HCT116 (cell line): ENCODE measurements at regions not wholly inside any gene's neighbourhood (a gene's known extent, or its start where the extent isn't known, plus 50 kb on each side); places are given as distances from the start of the nearest gene placed in this dataset.

ENCODE experiments used
- ATAC-seq: fragments of 200-7000 bp; cut with Tn5 transposase; 2 replicates; pipeline ENCODE4 v1.9.1; 2020; ENCODE audit warnings: mild to moderate bottlenecking, moderate library complexity
- BruUV-seq: library from RNA; stranded (reverse); fragments of 400-500 nt; replicated peaks from 2 replicates; lab custom pipeline; 2021; lab: Mats Ljungman, UMichigan
- CTCF ChIA-PET: fragments of 300-600 bp; sonication (Branson Sonifier 250); formaldehyde crosslinking; loops from one replicate; lab custom pipeline; 2021; ENCODE audit warnings: antibody characterized with exemption; lab: Charles Lee
- POLR2A ChIA-PET: fragments of 300-600, 350-600 bp; sonication (Branson Sonifier 250); formaldehyde crosslinking; loops from one replicate; lab custom pipeline; 2021; ENCODE audit warnings: antibody characterized with exemption; lab: Charles Lee
- RAD21 ChIA-PET, 2 experiments: fragments of 300-600 bp; sonication (Branson Sonifier 250); formaldehyde crosslinking; loops; one replicate each; lab custom pipeline; 2023; ENCODE audit warnings: low total read pairs in 2 of 2; ENCODE audit not compliant: uncharacterized antibody in 2 of 2, unreplicated experiment in 2 of 2, low non-redundant PET in 1 of 2; lab: Charles Lee
- DNase-seq: peaks from one replicate; pipeline ENCODE4 v3.0.0-alpha.2; 2010; ENCODE audit warnings: low read depth, low spot score
- H2AFZ ChIP-seq: fragments of 200-600 bp; shearing (Covaris generic), sonication (generic); 2 replicates; pipeline ENCODE4 v1.6.1; 2017; ENCODE audit warnings: low read depth, mixed run types, mixed read lengths, antibody characterized with exemption, low read length; ENCODE audit not compliant: poor library complexity, severe bottlenecking
- H3K27ac ChIP-seq: 2 replicates; pipeline ENCODE4 v1.5.1; 2012; ENCODE audit warnings: low read depth, low read length
- H3K27me3 ChIP-seq: fragments of 200-600 bp; sonication (generic); 2 replicates; pipeline ENCODE4 v1.6.1; 2016; ENCODE audit warnings: mixed run types, low read length, mixed read lengths; ENCODE audit not compliant: insufficient read depth
- H3K36me3 ChIP-seq, 2 experiments: fragments of 200-500 bp in 1 of 2; fragments of 200-600 bp in 1 of 2; sonication (Bioruptor generic) in 1 of 2; sonication (generic) in 1 of 2; 2 replicates each; pipeline versions ENCODE4 v1.5.1 to v1.6.1; 2014 to 2016; ENCODE audit warnings: low read length in 2 of 2, inconsistent platforms in 1 of 2, mixed read lengths in 1 of 2, mixed run types in 1 of 2; ENCODE audit not compliant: insufficient read depth in 2 of 2, control insufficient read depth in 1 of 2
- H3K4me1 ChIP-seq, 2 experiments: fragments of 200-600 bp in 1 of 2; sonication (generic) in 1 of 2; 2 replicates each; pipeline versions ENCODE4 v1.5.1 to v1.6.1; 2012 to 2017; ENCODE audit warnings: low read length in 2 of 2, inconsistent platforms in 1 of 2, mild to moderate bottlenecking in 1 of 2, mixed read lengths in 1 of 2, mixed run types in 1 of 2, moderate library complexity in 1 of 2; ENCODE audit not compliant: insufficient read depth in 2 of 2, control insufficient read depth in 1 of 2
- H3K4me2 ChIP-seq: fragments of 200-600 bp; sonication (generic); 2 replicates; pipeline ENCODE4 v1.6.1; 2017; ENCODE audit warnings: mixed run types, low read length, mixed read lengths
- H3K4me3 ChIP-seq, 2 experiments: fragments of 200-600 bp in 1 of 2; sonication (generic) in 1 of 2; replicated peaks in 1 of 2; 2 replicates each; pipeline ENCODE4 v1.5.1; 2011 to 2016; ENCODE audit warnings: low read length in 2 of 2, control low read depth in 1 of 2, low read depth in 1 of 2, mild to moderate bottlenecking in 1 of 2, mixed read lengths in 1 of 2, mixed run types in 1 of 2
- H3K79me2 ChIP-seq: fragments of 200-600 bp; sonication (generic); 2 replicates; pipeline ENCODE4 v1.6.1; 2017; ENCODE audit warnings: mild to moderate bottlenecking, mixed run types, low read length, moderate library complexity, mixed read lengths; ENCODE audit not compliant: insufficient read depth
- H3K9ac ChIP-seq: fragments of 200-600 bp; sonication (generic); 2 replicates; pipeline ENCODE4 v1.6.1; 2016; ENCODE audit warnings: low read length, mixed read lengths
- H3K9me2 ChIP-seq: fragments of 200-600 bp; sonication (generic), shearing (Covaris generic); 2 replicates; pipeline ENCODE4 v1.6.1; 2017; ENCODE audit warnings: mixed run types, mild to moderate bottlenecking, moderate library complexity; ENCODE audit not compliant: insufficient read depth
- H3K9me3 ChIP-seq, 2 experiments: fragments of 200-500 bp in 1 of 2; fragments of 200-600 bp in 1 of 2; sonication (Bioruptor generic) in 1 of 2; sonication (generic) in 1 of 2; 2 replicates each; pipeline ENCODE4 v1.6.1; 2014 to 2017; ENCODE audit warnings: low read length in 2 of 2, mixed read lengths in 2 of 2, inconsistent platforms in 1 of 2, low read depth in 1 of 2, mild to moderate bottlenecking in 1 of 2, mixed run types in 1 of 2, moderate library complexity in 1 of 2; ENCODE audit not compliant: control insufficient read depth in 1 of 2, insufficient read depth in 1 of 2
- H4K20me1 ChIP-seq: fragments of 200-600 bp; sonication (generic), shearing (Covaris generic); 2 replicates; pipeline ENCODE4 v1.6.1; 2017; ENCODE audit warnings: mixed run types, mild to moderate bottlenecking, moderate library complexity; ENCODE audit not compliant: insufficient read depth
- CTCF ChIP-seq, 3 experiments: fragments of 200-600 bp in 1 of 3; sonication (generic) in 1 of 3; IDR thresholded peaks in 2 of 3; conservative IDR thresholded peaks in 1 of 3; 2 replicates each; pipeline ENCODE4 v1.5.1; 2012 to 2017; ENCODE audit warnings: low read depth in 2 of 3, low read length in 2 of 3, antibody characterized with exemption in 1 of 3, borderline replicate concordance in 1 of 3, control low read depth in 1 of 3, mild to moderate bottlenecking in 1 of 3, mixed read lengths in 1 of 3, mixed run types in 1 of 3, moderate library complexity in 1 of 3; ENCODE audit not compliant: insufficient read depth in 1 of 3
- ELF1 ChIP-seq: IDR thresholded peaks from 2 replicates; pipeline ENCODE4 v1.6.1; 2012; ENCODE audit warnings: low read depth, borderline replicate concordance
- EZH2phosphoT487 ChIP-seq: fragments of 200-600 bp; IDR thresholded peaks from 2 replicates; pipeline ENCODE4 v1.6.1; 2018; ENCODE audit warnings: antibody characterized with exemption, borderline replicate concordance
- FOSL1 ChIP-seq: IDR thresholded peaks from 2 replicates; pipeline ENCODE4 v1.6.1; 2012; ENCODE audit warnings: low read depth
- POLR2AphosphoS5 ChIP-seq: IDR thresholded peaks from 2 replicates; pipeline ENCODE4 v1.6.1; 2011; ENCODE audit warnings: mild to moderate bottlenecking, low read depth, low read length, moderate library complexity
- REST ChIP-seq: IDR thresholded peaks from 2 replicates; pipeline ENCODE4 v1.6.1; 2012; ENCODE audit warnings: low read depth
- SIN3A ChIP-seq: IDR thresholded peaks from 2 replicates; pipeline ENCODE4 v1.6.1; 2012; ENCODE audit warnings: low read depth
- SRF ChIP-seq: IDR thresholded peaks from 2 replicates; pipeline ENCODE4 v1.6.1; 2012; ENCODE audit warnings: low read depth
- YY1 ChIP-seq: IDR thresholded peaks from 2 replicates; pipeline ENCODE4 v1.6.1; 2011; ENCODE audit warnings: low read length, low read depth, moderate library complexity, mild to moderate bottlenecking; ENCODE audit not compliant: insufficient replicate concordance; ENCODE audit errors: extremely low read depth
- ZBTB33 ChIP-seq: IDR thresholded peaks from 2 replicates; pipeline ENCODE4 v1.6.1; 2011; ENCODE audit warnings: mild to moderate bottlenecking, low read length, moderate library complexity; ENCODE audit not compliant: insufficient replicate concordance; ENCODE audit errors: extremely low read depth
- ZNF274 ChIP-seq: fragments of 200-500 bp; sonication (Bioruptor generic); IDR thresholded peaks from 2 replicates; pipeline ENCODE4 v1.6.1; 2014; ENCODE audit warnings: mild to moderate bottlenecking, low read depth, low read length, inconsistent platforms
- intact Hi-C: fragments of 100-400 bp; cut with micrococcal nuclease; formaldehyde crosslinking; loops from 2 replicates; pipeline ENCODE4 v1.10.0; 2022

- H3K9ac ChIP-seq, result no peak overlapping the region
- no peaks in the 10 kb centered on the region; a peak in 2 of 4 replicates for H3K9me3 ChIP-seq
- no TSS peak for BruUV-seq
- RAD21 ChIA-PET, result no interaction called here
- no peak overlapping the region for H2AFZ ChIP-seq
- no peaks in the 10 kb centered on the region for H3K9me2 ChIP-seq
- DNase-seq (no peak), ATAC-seq (no peak)
- no peak overlapping the region for H3K27ac ChIP-seq
- H4K20me1 ChIP-seq, result no peaks in the 10 kb centered on the region
- POLR2A ChIA-PET, result no interaction called here
- no peak overlapping the region for H3K4me2 ChIP-seq
- no peaks in the 10 kb centered on the region for H3K4me1 ChIP-seq
- H3K36me3 ChIP-seq, result no peaks in the 10 kb centered on the region
- CTCF ChIA-PET, result no interaction called here
- H3K27me3 ChIP-seq, result no peaks in the 10 kb centered on the region
- no peak overlapping the region for H3K4me3 ChIP-seq
- intact Hi-C loops, result no loop called here
- TF ChIP-seq REST (no peak), YY1 (no peak), SRF (no peak), SIN3A (no peak), FOSL1 (no peak), ELF1 (no peak), CTCF (IDR thresholded peaks at IDR 0.05 in 2 of 3, conservative IDR thresholded peaks at IDR 0.05 in 1 of 3; ENCODE audit: borderline replicate concordance in 1 of 3, insufficient read depth in 1 of 3, low read depth in 2 of 3, low read length in 2 of 3) (no peak), POLR2AphosphoS5 (no peak), ZNF274 (no peak), ZBTB33 (no peak), EZH2phosphoT487 (no peak)
- H3K79me2 ChIP-seq, result no peaks in the 10 kb centered on the region
Measured at GRCh38 chr7:136470179-136470578, 398.3 kb upstream of the CHRM2 start.
